Effector CD4-positive, alpha-beta T cell (primary cell): ENCODE measurements at regions not wholly inside any gene's neighbourhood (a gene's known extent, or its start where the extent isn't known, plus 50 kb on each side); places are given as distances from the start of the nearest gene placed in this dataset.

ENCODE experiments used
- DNase-seq: peaks from one replicate; pipeline ENCODE4 v3.0.0-alpha.2; 2020

- no peak for DNase-seq
Observed at GRCh38 chr2:198387677-198388076, 583.3 kb downstream of the PLCL1 start.

GRCh38 chr2:198385856-198386255, 581.5 kb downstream of the PLCL1 start:
- no peak for DNase-seq

DNA sequence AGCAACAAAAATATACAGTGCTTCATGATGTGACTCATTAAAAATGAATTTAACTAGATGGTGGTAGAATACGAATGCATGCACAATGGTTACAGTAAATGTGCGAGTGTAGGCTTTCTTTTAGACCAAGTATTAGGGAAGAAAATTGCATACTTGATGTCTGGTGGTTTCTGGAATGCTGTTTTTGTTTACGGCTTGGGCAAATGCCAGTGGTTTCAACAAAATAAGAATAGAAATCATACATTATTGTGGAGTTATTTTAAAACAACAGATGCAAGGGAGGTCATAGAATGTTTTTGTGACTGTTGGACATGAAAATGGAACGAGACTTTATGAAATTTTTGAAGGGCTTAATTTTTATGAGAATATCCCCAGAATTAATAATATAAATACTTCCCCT, 580.9 kb downstream of the PLCL1 start:
- DNase-seq, result no peak

- no peak for DNase-seq
Observed at GRCh38 chr2:198383392-198383791, 579.0 kb downstream of the PLCL1 start.

DNA sequence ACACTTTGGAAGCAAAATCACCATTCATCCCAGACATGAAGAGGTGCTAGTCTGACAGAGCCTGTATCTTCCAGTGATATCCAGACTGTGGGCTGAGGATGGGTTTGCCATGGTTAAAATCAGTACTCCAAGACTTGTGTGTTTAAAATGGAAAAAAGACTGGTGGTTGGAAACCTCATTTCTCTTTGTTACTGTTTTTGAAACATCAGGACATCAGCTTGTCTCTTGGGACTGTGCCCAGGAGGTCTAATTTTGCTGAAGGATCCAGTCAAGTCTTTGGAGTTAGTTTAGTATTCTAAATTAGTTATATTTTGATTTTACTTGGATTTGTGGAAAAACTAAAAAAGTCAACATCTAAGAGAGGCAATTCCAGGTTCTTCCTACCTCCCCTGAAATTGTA, 578.4 kb downstream of the PLCL1 start:
- no peak for DNase-seq

- no peak for DNase-seq
Observed at GRCh38 chr2:198376677-198377076, 572.3 kb downstream of the PLCL1 start.

- no peak for DNase-seq
Observed at GRCh38 chr2:198375083-198375410, 570.7 kb downstream of the PLCL1 start.

GRCh38 chr2:198374375-198375082, 570.1 kb downstream of the PLCL1 start:
- DNase-seq, result no peak

DNA sequence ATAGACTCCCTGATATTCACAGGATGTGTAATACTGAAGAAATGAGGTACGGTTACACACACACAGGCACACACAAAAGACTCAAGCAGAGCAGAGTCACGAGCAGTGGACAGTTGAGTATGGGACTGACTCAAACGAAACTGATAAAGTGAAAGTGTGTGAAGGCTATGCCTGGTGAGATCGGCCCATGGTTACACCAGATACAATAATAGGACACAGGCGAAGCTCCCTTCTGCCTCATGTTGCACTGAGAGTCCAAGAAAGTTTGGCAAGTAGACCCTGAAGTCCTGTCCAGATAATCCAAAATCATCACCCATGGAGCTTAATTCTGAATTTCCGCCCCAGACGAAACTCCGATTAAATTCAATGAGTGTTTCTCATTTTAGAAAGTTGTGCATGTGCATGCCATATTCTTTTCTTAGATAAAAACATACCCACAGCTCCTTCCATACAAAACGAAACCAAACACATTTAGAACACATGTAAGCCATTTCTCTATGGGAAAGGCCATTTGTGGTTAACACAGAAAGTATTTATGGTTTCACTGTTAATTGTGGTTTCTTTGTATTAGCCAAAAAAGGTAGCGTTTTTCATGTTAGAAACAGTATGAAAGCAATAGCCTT, 567.6 kb downstream of the PLCL1 start:
- DNase-seq, result no peak

- no peak for DNase-seq
Observed at GRCh38 chr2:198371329-198371728, 566.9 kb downstream of the PLCL1 start.

DNA sequence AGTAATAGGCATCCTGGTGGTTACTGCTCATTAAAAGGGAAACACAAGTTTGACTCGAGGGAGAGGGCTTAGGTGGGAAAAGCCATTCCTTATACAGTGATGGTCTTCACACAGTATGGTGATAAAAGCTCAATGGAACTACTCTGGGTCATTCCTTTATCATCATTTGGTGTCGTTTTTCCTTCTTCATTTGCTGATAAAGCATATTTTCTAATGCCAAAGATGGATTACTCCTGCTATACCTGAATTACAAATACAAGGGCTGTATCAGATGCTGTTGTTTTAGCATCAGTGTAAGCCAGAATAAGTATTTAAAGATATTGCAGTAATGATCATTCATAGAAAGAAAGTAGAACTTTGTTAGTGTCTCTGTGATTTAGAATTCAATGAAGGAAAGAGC, 563.7 kb downstream of the PLCL1 start:
- DNase-seq, result no peak

DNA sequence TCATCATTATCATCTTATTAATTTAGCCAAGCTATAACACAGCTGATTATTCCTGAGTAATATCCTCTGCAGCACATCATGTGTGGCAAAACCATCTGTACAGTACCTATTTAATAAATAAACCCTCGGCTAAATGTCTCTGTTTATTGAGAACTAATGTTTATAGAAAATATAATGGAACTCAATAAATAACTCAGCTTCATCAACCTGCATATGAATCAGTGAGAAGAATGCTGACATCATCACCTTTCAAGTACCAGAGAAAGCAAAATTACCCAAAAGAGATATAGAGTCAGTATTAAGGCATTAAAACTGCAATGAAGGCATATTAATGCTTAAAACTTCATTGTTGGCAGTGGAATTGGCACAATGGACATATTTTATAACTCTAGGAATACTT, 558.3 kb downstream of the PLCL1 start:
- DNase-seq, result no peak

DNA sequence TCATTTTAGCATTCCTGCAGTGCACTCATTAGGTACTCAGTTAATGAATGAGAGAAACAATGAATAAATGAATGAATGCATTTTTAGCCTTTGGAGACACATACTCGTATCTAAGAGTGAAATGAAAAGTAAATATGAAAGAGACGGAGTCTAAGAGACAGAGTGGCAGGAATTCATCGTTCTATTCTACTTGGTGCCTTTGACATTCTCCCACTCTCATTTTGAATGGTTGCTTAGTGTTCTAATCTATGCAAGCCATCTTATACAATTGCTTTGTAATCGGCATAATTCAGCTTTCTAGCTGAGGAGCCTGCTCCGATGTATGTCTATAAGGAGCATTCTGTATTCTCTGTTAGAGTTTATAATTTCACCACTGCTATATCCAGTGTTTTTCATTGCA, 554.9 kb downstream of the PLCL1 start:
- no peak for DNase-seq

- no peak for DNase-seq
Observed at GRCh38 chr2:198356157-198356556, 551.8 kb downstream of the PLCL1 start.

DNA sequence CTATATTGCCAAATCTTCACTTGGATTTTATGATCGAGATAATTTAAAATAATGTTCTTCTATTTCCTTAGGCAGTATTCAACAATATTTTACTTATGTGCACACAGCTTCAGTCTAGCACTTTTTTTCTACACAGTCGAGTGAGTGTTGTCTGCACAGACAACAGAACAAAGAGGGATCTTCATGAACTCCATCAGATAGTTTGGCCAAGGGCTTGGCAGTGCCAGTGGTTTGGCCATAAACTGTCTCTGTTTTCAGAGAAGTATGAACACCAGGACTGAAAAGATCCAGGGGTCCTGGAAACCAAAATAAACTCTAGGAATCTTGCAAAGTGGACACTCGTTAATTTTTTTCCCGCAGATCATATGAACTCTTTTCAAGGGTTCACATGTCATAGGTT, 547.3 kb downstream of the PLCL1 start:
- DNase-seq, result no peak

DNA sequence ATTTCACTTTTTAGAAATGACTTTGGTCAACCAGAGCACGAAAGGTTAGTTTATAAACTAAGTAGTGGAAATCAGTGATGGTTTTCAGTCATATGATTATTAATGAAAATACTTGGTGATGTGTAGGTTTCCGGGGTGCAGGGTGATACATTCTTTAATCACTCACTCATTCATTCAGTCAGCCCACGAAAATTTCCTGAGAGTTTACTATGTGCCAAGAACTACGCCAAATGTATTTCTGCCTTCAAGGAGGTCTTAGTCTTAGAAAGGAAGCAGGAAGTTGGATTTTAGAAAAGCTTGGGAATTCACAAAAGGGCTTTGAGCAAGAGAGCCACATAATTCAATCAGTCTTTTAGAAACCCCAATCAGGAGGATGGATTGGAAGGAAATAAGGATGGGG, 543.6 kb downstream of the PLCL1 start:
- DNase-seq, result no peak

DNA sequence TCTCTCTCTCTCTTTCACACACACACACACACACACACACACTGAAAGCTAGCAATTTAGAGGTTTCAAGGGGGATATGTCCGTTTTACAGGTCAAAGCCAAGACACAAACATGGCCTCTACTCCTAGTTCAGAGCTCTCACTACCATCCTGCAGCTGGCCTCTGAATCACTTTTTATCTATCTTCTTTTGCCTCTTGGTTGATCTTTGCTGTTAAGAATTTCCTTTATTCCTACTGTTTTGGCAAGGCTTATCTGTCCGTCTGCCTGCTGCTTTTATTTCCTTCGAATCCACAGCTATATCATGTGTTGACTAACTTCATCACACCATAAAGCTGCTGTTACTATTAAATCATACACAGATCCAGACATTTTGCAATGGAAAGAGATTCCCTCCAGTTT, 543.0 kb downstream of the PLCL1 start:
- DNase-seq, result no peak

GRCh38 chr2:198343471-198343870, 539.1 kb downstream of the PLCL1 start:
- DNase-seq, result no peak

DNA sequence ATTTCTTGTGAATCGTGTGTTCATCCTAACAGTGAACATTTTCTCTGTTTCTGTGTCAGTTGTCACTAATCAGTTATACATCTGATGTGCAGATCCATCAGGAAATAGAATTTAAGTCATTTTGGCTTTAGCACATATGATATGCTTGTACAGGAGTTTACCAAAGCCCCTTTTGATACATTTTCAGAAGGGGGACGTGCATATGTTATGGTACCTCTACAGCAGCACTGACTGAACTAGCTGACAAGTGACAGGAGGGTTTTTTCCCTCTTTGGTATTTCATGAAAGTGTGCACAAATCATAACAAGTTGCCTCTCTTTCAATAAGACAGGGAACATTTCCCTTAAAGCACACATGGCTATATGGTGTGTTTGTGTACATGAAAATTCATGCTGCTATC, 536.5 kb downstream of the PLCL1 start:
- no peak for DNase-seq

- no peak for DNase-seq
Observed at GRCh38 chr2:198339116-198339515, 534.7 kb downstream of the PLCL1 start.

DNA sequence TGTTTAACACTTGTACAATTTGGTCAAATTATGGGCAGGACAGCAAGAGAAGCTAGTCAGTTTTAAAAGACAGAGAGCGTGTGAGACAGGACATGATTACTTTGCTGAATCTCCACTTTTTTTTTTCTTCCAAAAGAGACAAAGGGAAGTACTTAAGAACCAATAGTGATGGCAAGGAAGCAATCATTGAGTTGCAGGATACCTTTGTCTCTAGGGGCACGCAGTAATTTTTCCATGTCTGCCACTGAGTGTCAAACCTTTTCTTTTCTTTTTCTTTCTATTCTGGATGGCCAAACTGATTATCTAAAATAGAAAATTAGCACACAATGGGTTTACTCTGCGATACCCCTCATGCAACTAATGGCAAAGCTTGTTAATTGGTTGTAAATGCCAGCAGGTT, 533.0 kb downstream of the PLCL1 start:
- DNase-seq, result no peak

DNA sequence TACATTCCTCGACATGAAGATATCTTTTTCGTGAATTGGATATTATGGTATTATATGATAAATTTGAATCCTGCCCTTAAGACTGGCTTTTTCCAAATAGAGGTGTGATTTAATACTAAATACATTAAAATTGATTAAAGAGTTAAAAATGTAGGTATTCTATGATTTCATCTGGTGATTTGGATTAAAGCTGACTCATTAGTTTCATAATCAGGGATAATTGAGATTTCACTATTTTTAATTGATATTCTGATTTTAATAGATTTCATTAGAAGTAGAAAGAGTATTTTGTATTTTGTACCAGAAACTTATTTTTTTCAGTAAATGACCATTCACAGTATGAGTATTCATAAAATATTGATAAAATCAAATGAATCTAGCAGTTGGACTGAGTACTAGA, 524.1 kb downstream of the PLCL1 start:
- no peak for DNase-seq

GRCh38 chr2:198327526-198327925, 523.1 kb downstream of the PLCL1 start:
- DNase-seq, result no peak

DNA sequence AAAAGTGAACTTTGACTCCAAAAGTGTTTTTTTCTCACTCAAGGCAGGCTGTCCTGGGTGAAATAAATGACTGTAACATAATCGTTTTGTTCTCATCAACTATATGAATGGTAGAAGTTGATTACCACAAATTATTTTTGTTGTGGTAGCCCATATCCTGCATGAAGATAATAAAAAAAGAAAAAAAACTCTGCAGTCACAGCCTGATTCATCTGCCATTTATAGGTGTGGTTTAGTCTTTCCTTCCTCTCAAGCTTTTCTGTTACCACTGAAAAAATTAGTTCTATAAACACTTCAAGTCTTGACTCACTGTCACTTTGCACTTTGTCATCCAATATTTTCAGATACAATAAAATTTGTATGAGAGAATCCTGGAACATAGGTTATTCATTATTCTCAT, 522.0 kb downstream of the PLCL1 start:
- no peak for DNase-seq

DNA sequence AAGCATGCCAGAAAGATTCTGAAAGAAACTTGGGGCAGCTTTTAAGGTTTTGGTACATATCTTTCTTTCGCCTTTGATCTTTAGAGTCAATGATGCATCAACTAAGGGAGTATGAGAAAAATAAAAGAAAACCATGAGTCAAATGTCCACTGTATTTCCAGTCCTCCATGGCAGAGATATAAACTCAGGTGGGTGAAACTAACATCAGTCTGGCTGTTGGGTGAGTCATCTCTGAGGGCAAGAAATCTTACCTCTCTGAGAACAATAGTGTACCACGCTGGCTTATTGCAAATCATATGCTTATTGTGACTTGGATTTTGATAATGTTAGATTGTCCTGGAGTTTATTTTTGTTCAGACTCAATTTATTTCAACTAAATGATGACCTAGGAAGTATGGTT, 521.0 kb downstream of the PLCL1 start:
- DNase-seq, result no peak
